ENCODE measurements at regions not wholly inside any gene's neighbourhood (a gene's known extent, or its start where the extent isn't known, plus 50 kb on each side); places are given as distances from the start of the nearest gene placed in this dataset.

- TF ChIP-seq SUZ12 (IDR thresholded peaks at IDR 0.05; ENCODE audit: extremely low read depth, insufficient read depth, insufficient read length) (no peak), ZNF274 (IDR thresholded peaks at IDR 0.05; ENCODE audit: low read depth, low read length) (no peak)
These were observed 821.1 kb upstream of the FOXG1 start for GRCh38 chr14:27945512-27945911.
